PC-3 (cell line): ENCODE measurements at regions not wholly inside any gene's neighbourhood (a gene's known extent, or its start where the extent isn't known, plus 50 kb on each side); places are given as distances from the start of the nearest gene placed in this dataset.
A peak's percentile ranks its signal among the peaks of the same experiment; 100 is the strongest.

Experiments used
- ATAC-seq: fragments of 200-7000 bp; cut with Tn5 transposase; 2 replicates; pipeline ENCODE4 v1.9.1; 2020; ENCODE audit warnings: mild to moderate bottlenecking, moderate library complexity
- BruUV-seq: library from RNA; stranded (reverse); fragments of 400-500 nt; replicated peaks from 2 replicates; lab custom pipeline; 2021; lab: Mats Ljungman, UMichigan
- CTCF ChIA-PET: fragments of 300-600 bp; sonication (Branson Sonifier 250); formaldehyde crosslinking; loops from one replicate; lab custom pipeline; 2022; ENCODE audit warnings: antibody characterized with exemption; lab: Charles Lee
- POLR2A ChIA-PET: fragments of 300-600 bp; sonication (Branson Sonifier 250); formaldehyde crosslinking; loops from one replicate; lab custom pipeline; 2022; ENCODE audit warnings: antibody characterized with exemption; ENCODE audit not compliant: unreplicated experiment; lab: Charles Lee
- DNase-seq: peaks from one replicate; pipeline ENCODE4 v3.0.0-alpha.2; 2015
- H2AFZ ChIP-seq: fragments of 300-600 bp; sonication (generic); 2 replicates; pipeline ENCODE4 v1.6.0; 2016; ENCODE audit warnings: antibody characterized with exemption, low read length
- H3F3A ChIP-seq: fragments of 300-600 bp; sonication (generic); one replicate; pipeline ENCODE4 v1.6.0; 2017; ENCODE audit warnings: antibody characterized with exemption, low read length, control low read depth, mild to moderate bottlenecking; ENCODE audit not compliant: unreplicated experiment
- H3K27ac ChIP-seq: fragments of 300-600 bp; sonication (generic); 2 replicates; pipeline ENCODE4 v1.5.1; 2016; ENCODE audit warnings: mild to moderate bottlenecking, low read length
- H3K27me3 ChIP-seq: fragments of 300-600 bp; sonication (generic); 2 replicates; pipeline ENCODE4 v1.6.1; 2016; ENCODE audit warnings: low read length, mixed read lengths
- H3K36me3 ChIP-seq: fragments of 300-600 bp; sonication (generic); 2 replicates; pipeline ENCODE4 v1.6.1; 2016; ENCODE audit warnings: low read depth, mixed run types, low read length, mixed read lengths
- H3K4me1 ChIP-seq: fragments of 300-600 bp; sonication (generic); 2 replicates; pipeline ENCODE4 v1.5.1; 2016; ENCODE audit warnings: low read length; ENCODE audit not compliant: insufficient read depth
- H3K4me2 ChIP-seq: fragments of 300-600 bp; sonication (generic); 2 replicates; pipeline ENCODE4 v1.6.0; 2016; ENCODE audit warnings: low read length
- H3K4me3 ChIP-seq: fragments of 300-600 bp; sonication (generic); 2 replicates; pipeline ENCODE4 v1.5.1; 2016; ENCODE audit warnings: mild to moderate bottlenecking, low read length, mixed read lengths
- H3K79me2 ChIP-seq: fragments of 300-600 bp; sonication (generic); 2 replicates; pipeline ENCODE4 v1.6.1; 2017; ENCODE audit warnings: low read length, mixed read lengths
- H3K9ac ChIP-seq: fragments of 300-600 bp; sonication (generic); 2 replicates; pipeline ENCODE4 v1.6.0; 2016; ENCODE audit warnings: mild to moderate bottlenecking, low read length
- H3K9me2 ChIP-seq: fragments of 300-600 bp; sonication (generic); replicated peaks from 2 replicates; pipeline ENCODE4 v1.6.1; 2016; ENCODE audit warnings: mixed run types, low read length, mixed read lengths
- H3K9me3 ChIP-seq: fragments of 300-600 bp; sonication (generic); 2 replicates; pipeline ENCODE4 v1.6.1; 2016; ENCODE audit warnings: low read length, mixed read lengths
- H4K20me1 ChIP-seq: fragments of 300-600 bp; sonication (generic); 2 replicates; pipeline ENCODE4 v1.6.1; 2016; ENCODE audit warnings: low read length, mixed read lengths
- EZH2 ChIP-seq: fragments of 300-600 bp; sonication (generic); IDR thresholded peaks from one replicate; pipeline ENCODE4 v1.6.1; 2017; ENCODE audit warnings: antibody characterized with exemption, mild to moderate bottlenecking, low read length; ENCODE audit not compliant: unreplicated experiment
- EZH2phosphoT487 ChIP-seq: fragments of 300-600 bp; sonication (generic); IDR thresholded peaks from 2 replicates; pipeline ENCODE4 v1.6.1; 2018; ENCODE audit warnings: mild to moderate bottlenecking, antibody characterized with exemption, low read length, borderline replicate concordance
- intact Hi-C: fragments of 100-400 bp; cut with micrococcal nuclease; formaldehyde crosslinking; loops from 2 replicates; pipeline ENCODE4 v1.9.0; 2023
- TF ChIP-seq, protein P1 (sequence below): fragments of 300-600 bp; sonication (generic); conservative IDR thresholded peaks from 2 replicates; pipeline ENCODE4 v1.5.1; 2017; ENCODE audit warnings: antibody characterized with exemption, low read depth, mild to moderate bottlenecking, low read length

DNA sequence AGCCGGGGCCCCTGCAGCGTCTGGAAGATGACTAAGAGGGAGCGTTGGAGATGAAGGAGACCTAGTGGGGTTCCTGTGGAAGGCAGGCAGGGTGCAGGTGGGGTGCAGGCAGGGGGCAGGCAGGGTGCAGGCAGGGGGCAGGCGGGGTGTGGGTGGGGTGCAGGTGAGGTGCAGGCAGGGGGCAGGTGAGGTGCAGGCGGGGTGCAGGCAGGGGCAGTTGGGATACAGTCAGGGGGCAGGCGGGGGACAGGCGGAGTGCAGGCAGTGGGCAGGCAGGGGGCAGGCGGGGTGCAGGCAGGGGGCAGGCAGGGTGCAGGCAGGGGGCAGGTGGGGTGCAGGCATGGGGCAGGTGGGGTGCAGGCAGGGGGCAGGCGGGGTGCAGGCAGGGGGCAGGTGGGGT, 142.8 kb downstream of the SOX1 start:
- no peak for TF ChIP-seq EZH2phosphoT487
- no peak for TF ChIP-seq EZH2
- TF ChIP-seq, protein P1, sequence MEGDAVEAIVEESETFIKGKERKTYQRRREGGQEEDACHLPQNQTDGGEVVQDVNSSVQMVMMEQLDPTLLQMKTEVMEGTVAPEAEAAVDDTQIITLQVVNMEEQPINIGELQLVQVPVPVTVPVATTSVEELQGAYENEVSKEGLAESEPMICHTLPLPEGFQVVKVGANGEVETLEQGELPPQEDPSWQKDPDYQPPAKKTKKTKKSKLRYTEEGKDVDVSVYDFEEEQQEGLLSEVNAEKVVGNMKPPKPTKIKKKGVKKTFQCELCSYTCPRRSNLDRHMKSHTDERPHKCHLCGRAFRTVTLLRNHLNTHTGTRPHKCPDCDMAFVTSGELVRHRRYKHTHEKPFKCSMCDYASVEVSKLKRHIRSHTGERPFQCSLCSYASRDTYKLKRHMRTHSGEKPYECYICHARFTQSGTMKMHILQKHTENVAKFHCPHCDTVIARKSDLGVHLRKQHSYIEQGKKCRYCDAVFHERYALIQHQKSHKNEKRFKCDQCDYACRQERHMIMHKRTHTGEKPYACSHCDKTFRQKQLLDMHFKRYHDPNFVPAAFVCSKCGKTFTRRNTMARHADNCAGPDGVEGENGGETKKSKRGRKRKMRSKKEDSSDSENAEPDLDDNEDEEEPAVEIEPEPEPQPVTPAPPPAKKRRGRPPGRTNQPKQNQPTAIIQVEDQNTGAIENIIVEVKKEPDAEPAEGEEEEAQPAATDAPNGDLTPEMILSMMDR = no peak
- peaks cover 36% of the 10 kb centered on the region for H3K27me3 ChIP-seq

DNA sequence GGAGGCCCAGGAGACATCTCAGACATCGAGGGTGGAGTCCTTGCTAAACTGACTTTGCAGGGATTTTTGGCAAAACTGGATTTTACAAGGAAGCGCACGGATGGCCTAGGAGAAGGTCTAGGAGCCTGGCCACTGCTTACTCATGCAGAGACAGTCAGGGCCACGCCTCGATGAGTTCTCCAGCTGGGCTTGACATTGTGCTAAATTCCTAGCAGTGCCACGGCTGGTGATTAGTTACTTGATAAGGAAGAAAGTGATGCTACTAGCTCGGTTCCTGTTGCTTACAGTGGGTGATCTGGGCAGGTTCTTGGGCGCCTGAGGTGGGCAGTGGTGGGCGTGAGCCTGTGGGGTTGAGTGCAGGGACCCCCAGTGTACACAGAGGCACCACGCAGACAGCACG, 143.4 kb downstream of the SOX1 start:
- Histone ChIP-seq H3K9ac (no peak overlapping the region), H3K4me1 (no peaks in the 10 kb centered on the region), H3K27me3 (peaks cover 30% of the 10 kb centered on the region), H3F3A (no peaks in the 10 kb centered on the region), H3K36me3 (no peaks in the 10 kb centered on the region), H3K4me2 (no peak overlapping the region), H4K20me1 (no peaks in the 10 kb centered on the region), H3K79me2 (no peaks in the 10 kb centered on the region), H2AFZ (no peak overlapping the region), H3K4me3 (no peak overlapping the region), H3K27ac (no peak overlapping the region), H3K9me3 (no peaks in the 10 kb centered on the region), H3K9me2 (no peaks in the 10 kb centered on the region)
- DNase-seq = peak; percentile 21
- intact Hi-C loops = no loop called here
- 0 out of 2 replicates have a peak, but pooled peaks have one; percentile 33 for ATAC-seq
- TF ChIP-seq EZH2 (no peak), EZH2phosphoT487 (no peak)
- TF ChIP-seq, protein P1 = no peak
- ChIA-PET CTCF (no interaction called here), POLR2A (no interaction called here)
- BruUV-seq = no TSS peak

More for the DNA sequence above, 142.8 kb downstream of the SOX1 start:
- Histone ChIP-seq H2AFZ (no peak overlapping the region), H3K9me2 (no peaks in the 10 kb centered on the region), H3K9ac (no peak overlapping the region), H4K20me1 (no peaks in the 10 kb centered on the region), H3K36me3 (no peaks in the 10 kb centered on the region), H3K9me3 (no peaks in the 10 kb centered on the region), H3K4me3 (no peak overlapping the region), H3F3A (no peaks in the 10 kb centered on the region), H3K4me2 (no peak overlapping the region), H3K27ac (no peak overlapping the region), H3K4me1 (no peaks in the 10 kb centered on the region), H3K79me2 (no peaks in the 10 kb centered on the region)
- BruUV-seq = no TSS peak
- ATAC-seq = no peak
- ChIA-PET POLR2A (no interaction called here), CTCF (no interaction called here)
- DNase-seq = no peak
- intact Hi-C loops = no loop called here

DNA sequence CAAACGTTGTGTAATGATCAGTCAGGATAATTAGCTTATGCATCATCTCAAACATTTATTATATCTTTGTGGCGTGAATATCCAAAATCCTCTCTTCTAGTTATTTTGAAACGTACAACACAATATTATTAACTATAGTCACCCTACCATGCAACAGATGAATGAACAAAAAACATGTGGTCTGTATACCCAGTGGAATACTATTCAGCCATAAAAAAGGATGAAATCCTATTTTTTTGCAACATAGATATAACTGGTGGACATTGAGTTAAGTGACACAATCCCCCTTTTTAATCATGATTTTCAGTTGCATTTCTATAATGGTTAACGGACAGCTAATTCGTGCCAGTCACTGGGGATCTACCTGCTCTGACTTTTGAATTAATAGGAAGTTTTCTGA, 145.6 kb downstream of the SOX1 start:
- no TSS peak for BruUV-seq
- POLR2A ChIA-PET = no interaction called here

More for the DNA sequence above, 145.6 kb downstream of the SOX1 start:
- no peaks in the 10 kb centered on the region for H3F3A ChIP-seq
- H3K9me2 ChIP-seq = no peaks in the 10 kb centered on the region
- CTCF ChIA-PET = no interaction called here
- no peaks in the 10 kb centered on the region for H3K36me3 ChIP-seq
- no peak overlapping the region for H3K4me2 ChIP-seq
- no peak overlapping the region for H3K9ac ChIP-seq
- DNase-seq (no peak), ATAC-seq (no peak)
- H2AFZ ChIP-seq = no peak overlapping the region
- H3K79me2 ChIP-seq = no peaks in the 10 kb centered on the region
- no peaks in the 10 kb centered on the region for H3K9me3 ChIP-seq
- no peak overlapping the region for H3K27ac ChIP-seq
- no peak for TF ChIP-seq EZH2phosphoT487
- no peak for TF ChIP-seq EZH2
- TF ChIP-seq, protein P1 = no peak
- no peaks in the 10 kb centered on the region for H3K4me1 ChIP-seq
- intact Hi-C loops = no loop called here
- no peak overlapping the region for H3K4me3 ChIP-seq
- H3K27me3 ChIP-seq = peaks cover 18% of the 10 kb centered on the region
- H4K20me1 ChIP-seq = no peaks in the 10 kb centered on the region
